ENCODE measurements at regions not wholly inside any gene's neighbourhood (a gene's known extent, or its start where the extent isn't known, plus 50 kb on each side); places are given as distances from the start of the nearest gene placed in this dataset.
A peak's percentile ranks its signal among the peaks of the same experiment; 100 is the strongest.

- Histone ChIP-seq H3K36me3 (ENCODE audit: control insufficient read depth, low read length) (no peaks in the 10 kb centered on the region), H3K4me2 (ENCODE audit: low read length) (no peak overlapping the region), H3F3A (ENCODE audit: control insufficient read depth, insufficient read depth) (no peaks in the 10 kb centered on the region), H3K9me2 (replicated peaks; ENCODE audit: control insufficient read depth, low read length) (no peaks in the 10 kb centered on the region), H3K9me3 (ENCODE audit: control insufficient read depth, insufficient read depth, low read length) (peaks cover 3% of the 10 kb centered on the region; the same call in 1 of the 2 replicates), H4K20me1 (ENCODE audit: control insufficient read depth, insufficient read depth, low read depth, low read length) (no peaks in the 10 kb centered on the region), H3K4me3 (ENCODE audit: low read length) (no peak overlapping the region), H3K27ac (ENCODE audit: low read depth, low read length) (no peak overlapping the region), H3K27me3 (ENCODE audit: control insufficient read depth, low read length) (peaks cover 11% of the 10 kb centered on the region), H3K4me1 (ENCODE audit: control insufficient read depth, low read length) (no peaks in the 10 kb centered on the region), H3K79me2 (ENCODE audit: control insufficient read depth, low read length) (no peaks in the 10 kb centered on the region)
- TF ChIP-seq EZH2phosphoT487 (IDR thresholded peaks at IDR 0.05; ENCODE audit: borderline replicate concordance, low read length) (no peak), CTCF (IDR thresholded peaks at IDR 0.05; ENCODE audit: low read depth, low read length, poor library complexity, severe bottlenecking) (peak; percentile 91)
Measured at GRCh38 chr1:29379443-29380073, 143.2 kb downstream of the PTPRU start.
